ENCODE measurements at regions not wholly inside any gene's neighbourhood (a gene's known extent, or its start where the extent isn't known, plus 50 kb on each side); places are given as distances from the start of the nearest gene placed in this dataset.

DNA sequence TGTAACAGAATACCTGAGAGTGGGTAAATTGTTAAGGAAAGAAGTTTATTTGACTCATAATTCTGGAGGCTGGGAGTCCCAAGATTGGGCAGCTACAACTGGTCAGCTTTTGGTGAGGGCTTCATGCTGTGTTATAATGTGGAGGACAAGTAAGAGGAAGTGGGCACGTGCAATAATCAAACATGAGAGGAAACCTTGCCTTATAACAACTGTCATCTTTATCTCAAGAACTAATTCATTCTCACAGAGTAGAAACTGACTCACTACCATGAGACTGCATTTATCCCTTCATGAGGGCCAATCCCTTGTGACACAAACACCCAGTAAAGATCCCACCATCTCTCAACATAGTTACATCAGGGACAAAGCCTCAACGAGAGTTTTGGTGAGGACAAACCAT, 318.1 kb upstream of the NT5C1B start:
- Histone ChIP-seq H3K4me2 (ENCODE audit: control insufficient read depth, extremely low read depth, insufficient read depth, low read depth, low read length) (no peak overlapping the region), H3K9me3 (ENCODE audit: control insufficient read depth, low read depth, low read length) (no peaks in the 10 kb centered on the region), H3K36me3 (ENCODE audit: control insufficient read depth in 2 of 2, extremely low read depth in 1 of 2, insufficient read depth in 2 of 2, low read length in 2 of 2) (no peaks in the 10 kb centered on the region), H3K4me1 (ENCODE audit: control insufficient read depth, extremely low read depth, insufficient read depth, low read length) (peaks cover 13% of the 10 kb centered on the region), H3K9ac (ENCODE audit: control insufficient read depth, extremely low read depth, insufficient read depth, low read length) (no peak overlapping the region), H3K9me1 (ENCODE audit: control insufficient read depth, extremely low read depth, insufficient read depth, low read length) (no peaks in the 10 kb centered on the region), H3K27ac (ENCODE audit: control insufficient read depth, insufficient read depth, low read length) (no peak overlapping the region), H4K20me1 (ENCODE audit: control insufficient read depth, extremely low read depth, insufficient read depth, low read length) (no peaks in the 10 kb centered on the region), H3K4me3 (ENCODE audit: control insufficient read depth in 2 of 3, extremely low read depth in 1 of 3, insufficient read depth in 2 of 3, low read depth in 1 of 3, low read length in 3 of 3) (no peak overlapping the region), H2AFZ (ENCODE audit: control insufficient read depth, low read length) (no peak overlapping the region), H3K27me3 (ENCODE audit: control insufficient read depth, extremely low read depth, insufficient read depth, low read length) (no peaks in the 10 kb centered on the region), H3K79me2 (ENCODE audit: control insufficient read depth, insufficient read depth, low read length) (no peaks in the 10 kb centered on the region)
- FAIRE-seq: no peak
- dilution Hi-C loops (cut with MboI; ENCODE audit: extremely low pct_ligation_motif_present, low sequenced_read_pairs): no loop called here
- TF ChIP-seq, protein P1, sequence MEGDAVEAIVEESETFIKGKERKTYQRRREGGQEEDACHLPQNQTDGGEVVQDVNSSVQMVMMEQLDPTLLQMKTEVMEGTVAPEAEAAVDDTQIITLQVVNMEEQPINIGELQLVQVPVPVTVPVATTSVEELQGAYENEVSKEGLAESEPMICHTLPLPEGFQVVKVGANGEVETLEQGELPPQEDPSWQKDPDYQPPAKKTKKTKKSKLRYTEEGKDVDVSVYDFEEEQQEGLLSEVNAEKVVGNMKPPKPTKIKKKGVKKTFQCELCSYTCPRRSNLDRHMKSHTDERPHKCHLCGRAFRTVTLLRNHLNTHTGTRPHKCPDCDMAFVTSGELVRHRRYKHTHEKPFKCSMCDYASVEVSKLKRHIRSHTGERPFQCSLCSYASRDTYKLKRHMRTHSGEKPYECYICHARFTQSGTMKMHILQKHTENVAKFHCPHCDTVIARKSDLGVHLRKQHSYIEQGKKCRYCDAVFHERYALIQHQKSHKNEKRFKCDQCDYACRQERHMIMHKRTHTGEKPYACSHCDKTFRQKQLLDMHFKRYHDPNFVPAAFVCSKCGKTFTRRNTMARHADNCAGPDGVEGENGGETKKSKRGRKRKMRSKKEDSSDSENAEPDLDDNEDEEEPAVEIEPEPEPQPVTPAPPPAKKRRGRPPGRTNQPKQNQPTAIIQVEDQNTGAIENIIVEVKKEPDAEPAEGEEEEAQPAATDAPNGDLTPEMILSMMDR (optimal IDR thresholded peaks at IDR 0.05 in 1 of 3, IDR thresholded peaks at IDR 0.05 in 1 of 3, conservative IDR thresholded peaks at IDR 0.05 in 1 of 3; ENCODE audit: extremely low read depth in 1 of 3, insufficient read depth in 2 of 3, low read length in 3 of 3): no peak
- TF ChIP-seq EZH2 (IDR thresholded peaks at IDR 0.05; ENCODE audit: low read length): no peak
- no peak for DNase-seq (ENCODE audit: low read depth, low spot score)

DNA sequence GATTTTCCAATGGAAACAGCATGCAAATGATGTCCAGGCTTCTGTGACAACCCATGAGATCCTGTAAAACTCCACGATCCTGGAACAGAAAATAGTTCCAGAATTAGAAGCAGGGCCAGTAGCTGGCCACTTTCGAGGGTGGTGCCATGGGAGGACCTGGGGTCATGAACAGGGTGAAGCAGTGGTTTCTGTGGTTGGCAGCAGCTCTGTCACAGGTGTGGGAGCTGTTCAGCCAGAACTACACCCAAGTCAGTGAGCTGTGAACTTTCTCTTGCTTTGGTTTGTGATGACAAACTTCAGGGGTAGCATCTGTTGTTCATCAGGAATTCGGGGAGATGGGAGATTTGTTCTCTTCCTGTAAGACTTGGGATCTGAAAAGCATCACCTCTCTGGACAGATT, 314.4 kb upstream of the NT5C1B start:
- H3K27ac ChIP-seq (ENCODE audit: control insufficient read depth, insufficient read depth, low read length): no peak overlapping the region
- FAIRE-seq (no peak), DNase-seq (ENCODE audit: low read depth, low spot score) (no peak)
- H3K4me1 ChIP-seq (ENCODE audit: control insufficient read depth, extremely low read depth, insufficient read depth, low read length): no peaks in the 10 kb centered on the region
- dilution Hi-C loops (cut with MboI; ENCODE audit: extremely low pct_ligation_motif_present, low sequenced_read_pairs): no loop called here
- no peaks in the 10 kb centered on the region for H3K9me3 ChIP-seq (ENCODE audit: control insufficient read depth, low read depth, low read length)
- H3K4me2 ChIP-seq (ENCODE audit: control insufficient read depth, extremely low read depth, insufficient read depth, low read depth, low read length): no peak overlapping the region
- H4K20me1 ChIP-seq (ENCODE audit: control insufficient read depth, extremely low read depth, insufficient read depth, low read length): no peaks in the 10 kb centered on the region
- no peak overlapping the region for H3K4me3 ChIP-seq (ENCODE audit: control insufficient read depth in 2 of 3, extremely low read depth in 1 of 3, insufficient read depth in 2 of 3, low read depth in 1 of 3, low read length in 3 of 3)
- H3K36me3 ChIP-seq (ENCODE audit: control insufficient read depth in 2 of 2, extremely low read depth in 1 of 2, insufficient read depth in 2 of 2, low read length in 2 of 2): no peaks in the 10 kb centered on the region
- TF ChIP-seq, protein P1 (optimal IDR thresholded peaks at IDR 0.05 in 1 of 3, IDR thresholded peaks at IDR 0.05 in 1 of 3, conservative IDR thresholded peaks at IDR 0.05 in 1 of 3; ENCODE audit: extremely low read depth in 1 of 3, insufficient read depth in 2 of 3, low read length in 3 of 3): no peak
- TF ChIP-seq EZH2 (IDR thresholded peaks at IDR 0.05; ENCODE audit: low read length): no peak
- no peaks in the 10 kb centered on the region for H3K9me1 ChIP-seq (ENCODE audit: control insufficient read depth, extremely low read depth, insufficient read depth, low read length)
- no peak overlapping the region for H2AFZ ChIP-seq (ENCODE audit: control insufficient read depth, low read length)
- no peaks in the 10 kb centered on the region for H3K79me2 ChIP-seq (ENCODE audit: control insufficient read depth, insufficient read depth, low read length)
- no peaks in the 10 kb centered on the region for H3K27me3 ChIP-seq (ENCODE audit: control insufficient read depth, extremely low read depth, insufficient read depth, low read length)
- no peak overlapping the region for H3K9ac ChIP-seq (ENCODE audit: control insufficient read depth, extremely low read depth, insufficient read depth, low read length)

All from keratinocyte (primary cell).